ENCODE measurements at regions not wholly inside any gene's neighbourhood (a gene's known extent, or its start where the extent isn't known, plus 50 kb on each side); places are given as distances from the start of the nearest gene placed in this dataset.

DNA sequence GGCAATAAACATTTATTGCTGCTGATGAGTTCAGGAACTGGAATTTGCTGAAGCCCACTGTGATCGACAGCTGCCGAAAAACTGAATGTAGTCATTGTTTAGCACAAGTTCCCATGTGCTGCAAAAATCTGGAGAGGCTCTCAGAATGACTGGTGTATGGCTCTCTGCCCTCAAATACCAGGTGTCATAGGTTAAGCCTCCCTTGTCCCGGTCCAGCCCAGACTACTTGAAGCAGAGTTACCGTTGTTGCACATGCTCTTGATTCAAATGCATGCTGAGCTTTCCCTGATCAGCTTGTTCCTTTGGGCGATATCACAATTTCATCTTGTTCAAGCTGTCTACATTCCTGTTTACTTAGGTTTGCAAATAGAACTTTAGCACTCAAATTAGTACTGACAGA, 625.2 kb downstream of the CPS1 start:
- no peak overlapping the region for H3K4me3 ChIP-seq (ENCODE audit: low read length in 3 of 3)
- H3K27me3 ChIP-seq (ENCODE audit: control insufficient read depth, insufficient read depth, low read length) = no peaks in the 10 kb centered on the region
- no peak overlapping the region for H3K9ac ChIP-seq (ENCODE audit: low read length in 3 of 3)
- intact Hi-C loops (cut with DNase I) = no loop called here
- H3K9me3 ChIP-seq (ENCODE audit: control insufficient read depth in 2 of 3, insufficient read depth in 1 of 3, low read length in 3 of 3) = no peaks in the 10 kb centered on the region
- FAIRE-seq = no peak
- no peak overlapping the region for H3K27ac ChIP-seq (ENCODE audit: low read depth in 2 of 2, low read length in 2 of 2)
- no peaks in the 10 kb centered on the region for H3K4me1 ChIP-seq (ENCODE audit: control insufficient read depth in 2 of 3, insufficient read depth in 2 of 3, low read depth in 1 of 3, low read length in 3 of 3)
- H3K36me3 ChIP-seq (ENCODE audit: control insufficient read depth in 2 of 3, insufficient read depth in 3 of 3, low read length in 3 of 3) = no peaks in the 10 kb centered on the region
- TF ChIP-seq CTCF (IDR thresholded peaks at IDR 0.05; ENCODE audit: borderline replicate concordance, extremely low read depth, insufficient read depth) = no peak
- DNase-seq = peak in 2 of 5 donors; percentile 1 to 6

GRCh38 chr2:211187602-211188001, 631.2 kb downstream of the CPS1 start:
- H3K9ac ChIP-seq (ENCODE audit: low read length in 3 of 3) = no peak overlapping the region
- no peaks in the 10 kb centered on the region for H3K9me3 ChIP-seq (ENCODE audit: control insufficient read depth in 2 of 3, insufficient read depth in 1 of 3, low read length in 3 of 3)
- H3K27me3 ChIP-seq (ENCODE audit: control insufficient read depth, insufficient read depth, low read length) = no peaks in the 10 kb centered on the region
- H3K27ac ChIP-seq (ENCODE audit: low read depth in 2 of 2, low read length in 2 of 2) = no peak overlapping the region
- H3K4me1 ChIP-seq (ENCODE audit: control insufficient read depth in 2 of 3, insufficient read depth in 2 of 3, low read depth in 1 of 3, low read length in 3 of 3) = no peaks in the 10 kb centered on the region
- no peak for FAIRE-seq
- H3K36me3 ChIP-seq (ENCODE audit: control insufficient read depth in 2 of 3, insufficient read depth in 3 of 3, low read length in 3 of 3) = no peaks in the 10 kb centered on the region
- TF ChIP-seq CTCF (IDR thresholded peaks at IDR 0.05; ENCODE audit: borderline replicate concordance, extremely low read depth, insufficient read depth) = no peak
- intact Hi-C loops (cut with DNase I) = no loop called here
- no peak overlapping the region for H3K4me3 ChIP-seq (ENCODE audit: low read length in 3 of 3)
- DNase-seq = no peak

- Histone ChIP-seq H3K4me3 (ENCODE audit: low read length in 3 of 3) (no peak overlapping the region), H3K9me3 (ENCODE audit: control insufficient read depth in 2 of 3, insufficient read depth in 1 of 3, low read length in 3 of 3) (no peaks in the 10 kb centered on the region), H3K9ac (ENCODE audit: low read length in 3 of 3) (no peak overlapping the region), H3K4me1 (ENCODE audit: control insufficient read depth in 2 of 3, insufficient read depth in 2 of 3, low read depth in 1 of 3, low read length in 3 of 3) (no peaks in the 10 kb centered on the region), H3K27me3 (ENCODE audit: control insufficient read depth, insufficient read depth, low read length) (no peaks in the 10 kb centered on the region), H3K36me3 (ENCODE audit: control insufficient read depth in 2 of 3, insufficient read depth in 3 of 3, low read length in 3 of 3) (no peaks in the 10 kb centered on the region), H3K27ac (ENCODE audit: low read depth in 2 of 2, low read length in 2 of 2) (no peak overlapping the region)
- DNase-seq (no peak), FAIRE-seq (no peak)
- no peak for TF ChIP-seq CTCF (IDR thresholded peaks at IDR 0.05; ENCODE audit: borderline replicate concordance, extremely low read depth, insufficient read depth)
- intact Hi-C loops (cut with DNase I) = no loop called here
Observed at GRCh38 chr2:211203986-211204385, 647.6 kb downstream of the CPS1 start.

- H3K4me3 ChIP-seq (ENCODE audit: low read length in 3 of 3) = no peak overlapping the region
- no peaks in the 10 kb centered on the region for H3K9me3 ChIP-seq (ENCODE audit: control insufficient read depth in 2 of 3, insufficient read depth in 1 of 3, low read length in 3 of 3)
- no peak overlapping the region for H3K9ac ChIP-seq (ENCODE audit: low read length in 3 of 3)
- intact Hi-C loops (cut with DNase I) = no loop called here
- no peak for FAIRE-seq
- H3K36me3 ChIP-seq (ENCODE audit: control insufficient read depth in 2 of 3, insufficient read depth in 3 of 3, low read length in 3 of 3) = no peaks in the 10 kb centered on the region
- H3K4me1 ChIP-seq (ENCODE audit: control insufficient read depth in 2 of 3, insufficient read depth in 2 of 3, low read depth in 1 of 3, low read length in 3 of 3) = no peaks in the 10 kb centered on the region
- no peak for TF ChIP-seq CTCF (IDR thresholded peaks at IDR 0.05; ENCODE audit: borderline replicate concordance, extremely low read depth, insufficient read depth)
- no peak overlapping the region for H3K27ac ChIP-seq (ENCODE audit: low read depth in 2 of 2, low read length in 2 of 2)
- no peaks in the 10 kb centered on the region for H3K27me3 ChIP-seq (ENCODE audit: control insufficient read depth, insufficient read depth, low read length)
- no peak for DNase-seq
Observed at GRCh38 chr2:211204456-211204855, 648.1 kb downstream of the CPS1 start.
